Fibroblast of skin of left biceps (primary cell): ENCODE measurements at regions not wholly inside any gene's neighbourhood (a gene's known extent, or its start where the extent isn't known, plus 50 kb on each side); places are given as distances from the start of the nearest gene placed in this dataset.
A peak's percentile ranks its signal among the peaks of the same experiment; 100 is the strongest.
"Not testable (repeated sequence)": the region's sequence is repeated elsewhere in the genome, so short reads cannot be mapped to it uniquely, and the experiment has no call there.

Experiments
- DNase-seq, 2 experiments: peaks; one replicate each; pipeline ENCODE4 v3.0.0-alpha.2; 2013; ENCODE audit warnings: low read depth in 2 of 2

- DNase-seq: no peak
Measured at GRCh38 chr3:33956776-33957175, 158.3 kb downstream of the PDCD6IP start.

- DNase-seq: no peak
Measured at GRCh38 chr3:33957176-33957575, 158.7 kb downstream of the PDCD6IP start.

DNA sequence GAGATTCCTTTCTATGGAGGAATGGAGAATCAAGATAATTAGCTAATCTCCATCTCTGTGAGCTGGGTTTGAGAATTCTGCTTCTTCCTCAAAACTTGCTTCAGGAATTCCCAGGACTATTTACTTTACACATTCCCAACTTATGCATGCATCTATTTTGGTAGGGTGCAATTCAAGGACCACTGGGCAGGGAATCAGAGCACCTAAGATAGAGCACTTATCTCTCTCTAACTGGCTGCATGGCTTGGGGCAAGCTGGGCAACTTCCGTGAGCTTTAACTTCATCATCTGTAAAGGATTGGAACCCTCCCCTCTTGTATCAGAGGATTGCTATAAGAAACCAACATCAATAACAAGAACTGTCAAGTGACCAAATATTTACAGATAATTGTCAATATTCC lies 160.2 kb downstream of the PDCD6IP start:
- DNase-seq: no peak

DNA sequence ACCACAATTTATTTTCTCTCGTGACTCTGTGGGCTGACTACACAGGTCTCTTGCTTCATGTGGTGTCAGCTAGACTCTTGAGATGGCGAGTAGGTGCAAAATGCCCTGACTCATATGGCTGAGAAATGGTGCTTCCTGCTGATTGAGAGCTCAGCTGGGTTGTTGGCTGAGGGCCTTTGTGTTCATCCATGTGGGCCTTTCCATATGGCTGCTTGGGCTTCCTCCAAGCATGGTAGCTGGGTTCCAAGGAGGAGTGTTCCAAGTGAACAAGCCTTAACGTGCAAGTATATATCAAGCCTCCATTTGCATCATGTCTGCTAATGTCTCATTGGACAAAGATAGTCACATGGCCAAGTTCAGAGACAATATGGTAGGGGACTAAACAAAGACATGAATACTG lies 164.0 kb downstream of the PDCD6IP start:
- no peak for DNase-seq

DNA sequence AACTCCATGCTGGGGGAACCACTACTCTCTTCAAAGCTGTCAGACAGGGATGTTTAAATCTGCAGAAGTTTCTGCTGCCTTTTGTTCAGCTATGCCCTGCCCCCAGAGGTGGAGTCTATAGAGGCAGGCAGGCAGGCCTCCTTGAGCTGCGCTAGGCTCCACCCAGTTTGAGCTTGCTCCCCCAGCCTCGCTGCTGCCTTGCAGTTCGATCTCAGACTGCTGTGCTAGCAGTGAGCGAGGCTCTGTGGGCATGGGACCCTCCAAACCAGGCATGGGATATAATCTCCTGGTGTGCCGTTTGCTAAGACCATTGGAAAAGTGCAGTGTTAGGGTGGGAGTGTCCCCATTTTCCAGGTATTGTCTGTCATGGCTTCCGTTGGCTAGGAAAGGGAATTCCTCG lies 171.8 kb downstream of the PDCD6IP start:
- DNase-seq: not testable (repeated sequence)

GRCh38 chr3:33971055-33971454 lies 172.6 kb downstream of the PDCD6IP start:
- DNase-seq: no peak

- DNase-seq: no peak
Measured at GRCh38 chr3:33975463-33975862, 177.0 kb downstream of the PDCD6IP start.

GRCh38 chr3:33977227-33977626 lies 178.8 kb downstream of the PDCD6IP start:
- no peak for DNase-seq

- peak; percentile 56 to 57 for DNase-seq
Measured at GRCh38 chr3:33980252-33980651, 181.8 kb downstream of the PDCD6IP start.

GRCh38 chr3:33982269-33982798 lies 183.9 kb downstream of the PDCD6IP start:
- DNase-seq: no peak

DNA sequence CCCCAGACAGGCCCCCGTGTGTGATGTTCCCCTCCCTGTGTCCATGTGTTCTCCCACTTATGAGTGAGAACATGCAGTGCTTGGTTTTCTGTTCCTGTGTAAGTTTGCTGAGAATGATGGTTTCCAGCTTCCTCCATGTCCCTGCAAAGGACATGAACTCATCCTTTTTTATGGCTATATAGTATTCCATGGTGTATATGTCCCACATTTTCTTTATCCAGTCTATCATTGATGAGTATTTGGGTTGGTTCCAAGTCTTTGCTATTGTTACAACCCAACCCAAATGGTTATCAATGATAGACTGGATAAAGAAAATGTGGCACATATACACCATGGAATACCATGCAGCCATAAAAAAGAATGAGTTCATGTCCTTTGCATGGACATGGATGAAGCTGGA lies 184.5 kb downstream of the PDCD6IP start:
- not testable (repeated sequence) for DNase-seq

GRCh38 chr3:33989229-33989628 lies 190.8 kb downstream of the PDCD6IP start:
- no peak for DNase-seq

- no peak for DNase-seq
Measured at GRCh38 chr3:33991673-33992072, 193.2 kb downstream of the PDCD6IP start.

DNA sequence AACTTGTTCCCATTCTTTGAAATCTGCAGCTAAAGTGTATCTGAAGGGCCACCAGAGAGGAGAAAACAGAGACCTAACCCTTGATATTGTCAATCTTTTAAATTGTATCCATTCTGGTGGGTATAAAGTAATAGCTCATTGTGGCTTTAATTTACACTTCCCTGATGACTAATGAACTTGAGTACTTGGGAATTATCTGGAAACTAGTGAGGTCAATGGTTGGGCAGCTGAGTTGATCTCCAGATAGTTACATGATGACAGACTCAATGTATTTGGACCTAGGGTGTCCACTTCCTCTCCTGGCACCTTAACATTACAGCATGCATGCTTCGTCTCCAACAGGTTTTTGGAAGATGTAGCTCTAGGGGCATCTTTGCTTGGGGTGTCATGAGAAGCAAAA lies 195.2 kb downstream of the PDCD6IP start:
- DNase-seq: no peak

GRCh38 chr3:33994568-33994967 lies 196.1 kb downstream of the PDCD6IP start:
- DNase-seq: no peak

GRCh38 chr3:34000301-34000700 lies 201.9 kb downstream of the PDCD6IP start:
- no peak for DNase-seq

GRCh38 chr3:34001022-34001421 lies 202.6 kb downstream of the PDCD6IP start:
- DNase-seq: no peak

DNA sequence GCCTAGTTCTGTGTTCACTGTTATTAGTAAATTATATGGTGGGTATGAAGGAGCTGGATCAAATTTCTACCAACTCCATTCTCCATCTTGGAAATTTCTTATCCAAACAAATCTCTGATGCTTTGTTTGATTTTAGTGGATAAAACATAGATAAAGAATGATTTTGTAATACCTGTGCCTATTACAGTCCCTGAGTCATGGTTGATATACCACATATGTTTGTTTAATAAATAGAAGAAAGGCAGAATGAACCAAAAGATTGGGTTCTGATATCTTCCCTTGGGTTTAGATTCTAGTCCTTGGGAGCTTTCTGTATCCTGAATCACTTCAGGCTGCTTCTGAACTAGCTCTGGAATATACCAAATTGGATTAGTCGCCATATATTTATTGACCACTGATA lies 203.6 kb downstream of the PDCD6IP start:
- DNase-seq: no peak

GRCh38 chr3:34002569-34003100 lies 204.2 kb downstream of the PDCD6IP start:
- DNase-seq: no peak

DNA sequence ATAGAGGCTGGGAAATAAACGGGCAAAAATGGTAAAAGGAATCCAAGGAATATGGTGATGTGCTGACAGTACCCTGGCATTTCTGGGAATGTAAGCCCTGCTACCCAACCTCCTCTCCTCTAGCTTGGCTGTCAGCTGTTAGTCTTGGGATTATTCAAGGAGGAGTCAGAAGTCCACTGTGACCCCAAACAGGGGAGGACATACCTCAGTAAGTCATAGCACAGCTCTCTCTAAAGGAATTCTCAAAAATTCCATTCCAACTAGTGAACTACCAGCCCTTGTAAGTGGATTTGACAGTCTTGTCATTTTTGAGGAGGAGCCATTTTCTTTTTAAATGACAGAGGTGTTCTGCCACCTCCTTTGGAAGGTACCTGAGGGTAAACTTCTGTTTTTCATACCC lies 207.5 kb downstream of the PDCD6IP start:
- peak in 1 of 2 experiments; percentile 49 for DNase-seq

- DNase-seq: no peak
Measured at GRCh38 chr3:34008191-34008590, 209.8 kb downstream of the PDCD6IP start.

- no peak for DNase-seq
Measured at GRCh38 chr3:34008836-34009809, 210.7 kb downstream of the PDCD6IP start.
